ENCODE measurements at regions not wholly inside any gene's neighbourhood (a gene's known extent, or its start where the extent isn't known, plus 50 kb on each side); places are given as distances from the start of the nearest gene placed in this dataset.

GRCh38 chr7:145347271-145347670 lies 511.4 kb upstream of the TPK1 start:
- no TSS peak for BruUV-seq (replicated peaks)
- POLR2A ChIA-PET (ENCODE audit: unreplicated experiment): no interaction called here
- no CpG with 5 or more reads among the region's 8 CpGs for WGBS, 2 experiments (ENCODE audit: extremely low coverage in 2 of 2, insufficient read length in 1 of 2)

More at GRCh38 chr7:145347271-145347670, 511.4 kb upstream of the TPK1 start:
- H2AK9ac ChIP-seq (replicated peaks; ENCODE audit: low read depth, low read length, poor library complexity): no peak overlapping the region
- H4K8ac ChIP-seq (ENCODE audit: low read depth in 2 of 2, low read length in 2 of 2): no peak overlapping the region
- in situ Hi-C loops (cut with MboI; ENCODE audit: low sequenced_read_pairs): no loop called here
- H3K4ac ChIP-seq (ENCODE audit: low read depth, low read length): no peak overlapping the region
- H3K36me3 ChIP-seq (ENCODE audit: control insufficient read depth, insufficient read depth, low read length): no peaks in the 10 kb centered on the region
- H2AK5ac ChIP-seq (ENCODE audit: low read depth, low read length): no peak overlapping the region
- no peak for TF ChIP-seq RAD21 (IDR thresholded peaks at IDR 0.05; ENCODE audit: low read length)
- no peak for TF ChIP-seq USF2 (IDR thresholded peaks at IDR 0.05; ENCODE audit: low read depth, low read length)
- TF ChIP-seq, protein P1, sequence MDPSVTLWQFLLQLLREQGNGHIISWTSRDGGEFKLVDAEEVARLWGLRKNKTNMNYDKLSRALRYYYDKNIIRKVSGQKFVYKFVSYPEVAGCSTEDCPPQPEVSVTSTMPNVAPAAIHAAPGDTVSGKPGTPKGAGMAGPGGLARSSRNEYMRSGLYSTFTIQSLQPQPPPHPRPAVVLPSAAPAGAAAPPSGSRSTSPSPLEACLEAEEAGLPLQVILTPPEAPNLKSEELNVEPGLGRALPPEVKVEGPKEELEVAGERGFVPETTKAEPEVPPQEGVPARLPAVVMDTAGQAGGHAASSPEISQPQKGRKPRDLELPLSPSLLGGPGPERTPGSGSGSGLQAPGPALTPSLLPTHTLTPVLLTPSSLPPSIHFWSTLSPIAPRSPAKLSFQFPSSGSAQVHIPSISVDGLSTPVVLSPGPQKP (IDR thresholded peaks at IDR 0.05; ENCODE audit: borderline replicate concordance, low read depth, low read length): no peak
- TF ChIP-seq POLR2A (IDR thresholded peaks at IDR 0.05; ENCODE audit: low read depth, low read length): no peak
- TF ChIP-seq CEBPB (IDR thresholded peaks at IDR 0.05; ENCODE audit: low read depth, low read length): no peak
- no peak for TF ChIP-seq MAFK (IDR thresholded peaks at IDR 0.05; ENCODE audit: low read depth, low read length)
- TF ChIP-seq FOS (IDR thresholded peaks at IDR 0.05; ENCODE audit: low read depth, low read length): no peak
- TF ChIP-seq MAZ (IDR thresholded peaks at IDR 0.05; ENCODE audit: borderline replicate concordance, low read depth, low read length): no peak
- TF ChIP-seq CHD1 (IDR thresholded peaks at IDR 0.05; ENCODE audit: low read depth, low read length): no peak
- TF ChIP-seq SMC3 (IDR thresholded peaks at IDR 0.05; ENCODE audit: low read depth, low read length): no peak
- no peak for TF ChIP-seq RCOR1 (IDR thresholded peaks at IDR 0.05; ENCODE audit: insufficient replicate concordance, low read length)
- no peak for TF ChIP-seq RFX5 (IDR thresholded peaks at IDR 0.05; ENCODE audit: low read depth, low read length)
- no peak for TF ChIP-seq BHLHE40 (IDR thresholded peaks at IDR 0.05; ENCODE audit: low read depth, low read length)
- no peak for TF ChIP-seq CTCF (conservative IDR thresholded peaks at IDR 0.05; ENCODE audit: low read depth, low read length)
- no peak for TF ChIP-seq MXI1 (IDR thresholded peaks at IDR 0.05; ENCODE audit: borderline replicate concordance, low read depth, low read length)
- no peak for TF ChIP-seq NFE2L2 (IDR thresholded peaks at IDR 0.05; ENCODE audit: low read depth, low read length)
- no peaks in the 10 kb centered on the region for H3K9me1 ChIP-seq (ENCODE audit: insufficient read depth, low read length)
- H4K20me1 ChIP-seq (ENCODE audit: insufficient read depth, low read length): no peaks in the 10 kb centered on the region
- CTCF ChIA-PET: no interaction called here
- H3K56ac ChIP-seq (ENCODE audit: extremely low read depth, insufficient read depth, low read length): no peak overlapping the region
- H3K9me3 ChIP-seq (ENCODE audit: control insufficient read depth, insufficient read depth, low read length): peaks cover 6% of the 10 kb centered on the region
- no peak overlapping the region for H2BK120ac ChIP-seq (ENCODE audit: low read depth, low read length)
- no peaks in the 10 kb centered on the region for H3K27me3 ChIP-seq (ENCODE audit: control insufficient read depth, insufficient read depth, low read length)
- no peak overlapping the region for H2BK15ac ChIP-seq (ENCODE audit: low read depth, low read length)
- H4K5ac ChIP-seq (ENCODE audit: low read depth, low read length): no peak overlapping the region
- no peak overlapping the region for H3K4me2 ChIP-seq (ENCODE audit: low read depth, low read length)
- no peak overlapping the region for H3K14ac ChIP-seq (replicated peaks; ENCODE audit: low read depth, low read length)
- no peak overlapping the region for H3K4me3 ChIP-seq (ENCODE audit: insufficient read depth, low read depth, low read length)
- intact Hi-C loops (cut with micrococcal nuclease): no loop called here
- no peak for DNase-seq
- no peak overlapping the region for H4K91ac ChIP-seq (ENCODE audit: insufficient read depth, low read depth, low read length)
- no peak overlapping the region for H2AFZ ChIP-seq (replicated peaks; ENCODE audit: low read length, poor library complexity)
- H3K79me1 ChIP-seq (ENCODE audit: low read depth in 1 of 2, low read length in 2 of 2): no peaks in the 10 kb centered on the region
- no peaks in the 10 kb centered on the region for H3K4me1 ChIP-seq (ENCODE audit: control insufficient read depth, insufficient read depth, low read length)
- dilution Hi-C loops (cut with HindIII; ENCODE audit: low sequenced_read_pairs, unreplicated experiment): no loop called here
- no peak overlapping the region for H2BK20ac ChIP-seq (ENCODE audit: low read depth, low read length)
- H3K27ac ChIP-seq (ENCODE audit: insufficient read depth, low read length): no peak overlapping the region
- H2BK5ac ChIP-seq (ENCODE audit: low read depth, low read length, poor library complexity, severe bottlenecking): no peak overlapping the region
- no peak overlapping the region for H3K23ac ChIP-seq (ENCODE audit: low read depth, low read length)
- no peak for ATAC-seq (ENCODE audit: low read depth)
- H3K9ac ChIP-seq (ENCODE audit: low read depth, low read length): no peak overlapping the region
- H3K18ac ChIP-seq (ENCODE audit: low read depth, low read length): no peak overlapping the region

Data from IMR-90 (cell line).